Activated T-cell treated with anti-CD3 and anti-CD28 coated beads, Interleukin-2, amount 50 U/mL, for 48 hours (primary cell): ENCODE measurements at regions not wholly inside any gene's neighbourhood (a gene's known extent, or its start where the extent isn't known, plus 50 kb on each side); places are given as distances from the start of the nearest gene placed in this dataset.

Source experiments
- DNase-seq, 2 experiments: peaks; one replicate each; pipeline ENCODE4 v3.0.0-alpha.2; 2020

GRCh38 chr6:67633058-67633457 is 1002.0 kb upstream of the ADGRB3 start:
- DNase-seq, result no peak

GRCh38 chr6:67630146-67630545 is 1004.9 kb upstream of the ADGRB3 start:
- DNase-seq, result no peak

- no peak for DNase-seq
Observed at GRCh38 chr6:67629258-67629657, 1005.8 kb upstream of the ADGRB3 start.

- no peak for DNase-seq
Observed at GRCh38 chr6:67615796-67616195, 1019.3 kb upstream of the ADGRB3 start.

- DNase-seq, result no peak
Observed at GRCh38 chr6:67608099-67608749, 1026.9 kb upstream of the ADGRB3 start.

- DNase-seq, result no peak
Observed at GRCh38 chr6:67606906-67607828, 1027.9 kb upstream of the ADGRB3 start.

GRCh38 chr6:67594366-67594765 is 1040.7 kb upstream of the ADGRB3 start:
- no peak for DNase-seq

- no peak for DNase-seq
Observed at GRCh38 chr6:67593247-67593646, 1041.8 kb upstream of the ADGRB3 start.

GRCh38 chr6:67591910-67592309 is 1043.2 kb upstream of the ADGRB3 start:
- DNase-seq, result no peak

- no peak for DNase-seq
Observed at GRCh38 chr6:67567842-67568241, 1067.2 kb upstream of the ADGRB3 start.

GRCh38 chr6:67563671-67564070 is 1071.4 kb upstream of the ADGRB3 start:
- DNase-seq, result no peak

- DNase-seq, result no peak
Observed at GRCh38 chr6:67560068-67560467, 1075.0 kb upstream of the ADGRB3 start.

- DNase-seq, result no peak
Observed at GRCh38 chr6:67558985-67559384, 1076.1 kb upstream of the ADGRB3 start.

- DNase-seq, result no peak
Observed at GRCh38 chr6:67544851-67545452, 1090.1 kb upstream of the ADGRB3 start.

GRCh38 chr6:67541586-67541985 is 1093.5 kb upstream of the ADGRB3 start:
- DNase-seq, result no peak

- DNase-seq, result no peak
Observed at GRCh38 chr6:67538032-67538431, 1097.0 kb upstream of the ADGRB3 start.

GRCh38 chr6:67535946-67536345 is 1099.1 kb upstream of the ADGRB3 start:
- no peak for DNase-seq

GRCh38 chr6:67506352-67506751 is 1128.7 kb upstream of the ADGRB3 start:
- no peak for DNase-seq

GRCh38 chr6:67501755-67502154 is 1133.3 kb upstream of the ADGRB3 start:
- DNase-seq, result no peak

GRCh38 chr6:67497749-67498148 is 1137.3 kb upstream of the ADGRB3 start:
- no peak for DNase-seq

- no peak for DNase-seq
Observed at GRCh38 chr6:67496191-67496590, 1138.9 kb upstream of the ADGRB3 start.

GRCh38 chr6:67493682-67494081 is 1141.4 kb upstream of the ADGRB3 start:
- DNase-seq, result no peak

- no peak for DNase-seq
Observed at GRCh38 chr6:67475700-67476099, 1159.4 kb upstream of the ADGRB3 start.

GRCh38 chr6:67467341-67467740 is 1167.7 kb upstream of the ADGRB3 start:
- DNase-seq, result no peak
